ENCODE measurements at regions not wholly inside any gene's neighbourhood (a gene's known extent, or its start where the extent isn't known, plus 50 kb on each side); places are given as distances from the start of the nearest gene placed in this dataset.
A peak's percentile ranks its signal among the peaks of the same experiment; 100 is the strongest.

- Histone ChIP-seq H2AFZ (ENCODE audit: low read length) (peak overlapping the region; percentile 82), H3K9me2 (ENCODE audit: insufficient read depth, low read length) (no peaks in the 10 kb centered on the region), H3K79me2 (ENCODE audit: insufficient read depth, low read depth, low read length) (no peaks in the 10 kb centered on the region), H3K4me3 (ENCODE audit: low read depth, low read length, poor library complexity, severe bottlenecking) (peak overlapping the region; percentile 59), H3K4me2 (ENCODE audit: low read length) (peak overlapping the region; percentile 57), H3K27ac (ENCODE audit: low read depth, low read length, poor library complexity, severe bottlenecking) (no peak overlapping the region), H3K36me3 (ENCODE audit: insufficient read depth, low read length) (no peaks in the 10 kb centered on the region), H3K4me1 (ENCODE audit: insufficient read depth, low read length, poor library complexity, severe bottlenecking) (no peaks in the 10 kb centered on the region), H4K20me1 (ENCODE audit: insufficient read depth, low read length) (no peaks in the 10 kb centered on the region), H3K9me3 (ENCODE audit: low read length) (no peaks in the 10 kb centered on the region)
- CTCF ChIA-PET (ENCODE audit: unreplicated experiment): no interaction called here
- intact Hi-C loops (cut with micrococcal nuclease; ENCODE audit: unreplicated experiment): no loop called here
- TF ChIP-seq EZH2phosphoT487 (IDR thresholded peaks at IDR 0.05; ENCODE audit: borderline replicate concordance, low read depth, low read length): no peak
- TF ChIP-seq, protein P1, sequence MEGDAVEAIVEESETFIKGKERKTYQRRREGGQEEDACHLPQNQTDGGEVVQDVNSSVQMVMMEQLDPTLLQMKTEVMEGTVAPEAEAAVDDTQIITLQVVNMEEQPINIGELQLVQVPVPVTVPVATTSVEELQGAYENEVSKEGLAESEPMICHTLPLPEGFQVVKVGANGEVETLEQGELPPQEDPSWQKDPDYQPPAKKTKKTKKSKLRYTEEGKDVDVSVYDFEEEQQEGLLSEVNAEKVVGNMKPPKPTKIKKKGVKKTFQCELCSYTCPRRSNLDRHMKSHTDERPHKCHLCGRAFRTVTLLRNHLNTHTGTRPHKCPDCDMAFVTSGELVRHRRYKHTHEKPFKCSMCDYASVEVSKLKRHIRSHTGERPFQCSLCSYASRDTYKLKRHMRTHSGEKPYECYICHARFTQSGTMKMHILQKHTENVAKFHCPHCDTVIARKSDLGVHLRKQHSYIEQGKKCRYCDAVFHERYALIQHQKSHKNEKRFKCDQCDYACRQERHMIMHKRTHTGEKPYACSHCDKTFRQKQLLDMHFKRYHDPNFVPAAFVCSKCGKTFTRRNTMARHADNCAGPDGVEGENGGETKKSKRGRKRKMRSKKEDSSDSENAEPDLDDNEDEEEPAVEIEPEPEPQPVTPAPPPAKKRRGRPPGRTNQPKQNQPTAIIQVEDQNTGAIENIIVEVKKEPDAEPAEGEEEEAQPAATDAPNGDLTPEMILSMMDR (conservative IDR thresholded peaks at IDR 0.05; ENCODE audit: low read length): no peak
- DNase-seq (ENCODE audit: low spot score): peak; percentile 42
- no TSS peak for BruUV-seq (replicated peaks)
- POLR2A ChIA-PET: no interaction called here
Observed at GRCh38 chr10:105837951-105838350, 1196.9 kb downstream of the SORCS3 start.

DNA sequence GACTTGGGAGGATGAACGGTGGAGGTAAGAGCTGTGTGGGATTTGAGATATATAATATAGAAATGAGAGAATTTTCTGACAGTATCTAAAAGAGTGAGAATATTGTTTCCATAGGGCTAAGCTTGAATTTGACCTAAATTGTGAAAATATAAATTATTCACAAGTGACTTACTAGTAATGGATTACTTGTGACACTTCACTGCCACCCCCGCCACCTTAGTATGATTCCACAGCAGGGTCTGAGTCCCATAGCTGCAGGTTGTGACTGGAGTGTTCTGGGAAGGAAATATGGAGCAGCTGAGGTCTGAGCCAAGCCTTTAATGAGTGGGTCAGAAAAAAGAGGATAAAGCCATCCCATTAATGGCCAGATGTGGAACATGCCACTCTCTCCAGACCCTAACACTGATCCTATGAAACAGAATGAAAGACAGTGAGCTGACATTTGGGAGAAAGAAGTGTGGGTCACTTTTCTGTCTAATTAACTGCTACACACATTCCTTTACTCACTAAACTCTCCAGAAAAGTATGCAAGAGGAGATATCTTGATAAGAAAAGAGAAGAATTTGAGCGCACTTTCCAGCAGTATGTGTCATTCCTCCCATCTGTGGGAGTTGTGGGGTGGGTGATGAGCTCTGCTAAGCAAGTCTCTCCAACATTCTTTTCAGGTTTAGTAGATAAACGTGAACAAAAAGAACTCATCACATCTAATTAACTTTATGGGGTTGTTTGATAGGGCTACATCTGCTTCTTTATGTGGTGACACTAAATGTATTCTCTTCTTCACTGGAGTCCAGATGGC, 1193.4 kb downstream of the SORCS3 start:
- no peaks in the 10 kb centered on the region for H3K9me3 ChIP-seq (ENCODE audit: low read length)
- intact Hi-C loops (cut with micrococcal nuclease; ENCODE audit: unreplicated experiment): no loop called here
- no peak overlapping the region for H2AFZ ChIP-seq (ENCODE audit: low read length)
- POLR2A ChIA-PET: no interaction called here
- H3K4me1 ChIP-seq (ENCODE audit: insufficient read depth, low read length, poor library complexity, severe bottlenecking): no peaks in the 10 kb centered on the region
- H4K20me1 ChIP-seq (ENCODE audit: insufficient read depth, low read length): no peaks in the 10 kb centered on the region
- H3K36me3 ChIP-seq (ENCODE audit: insufficient read depth, low read length): no peaks in the 10 kb centered on the region
- TF ChIP-seq EZH2phosphoT487 (IDR thresholded peaks at IDR 0.05; ENCODE audit: borderline replicate concordance, low read depth, low read length): no peak
- TF ChIP-seq, protein P1 (conservative IDR thresholded peaks at IDR 0.05; ENCODE audit: low read length): no peak
- no TSS peak for BruUV-seq (replicated peaks)
- no peaks in the 10 kb centered on the region for H3K9me2 ChIP-seq (ENCODE audit: insufficient read depth, low read length)
- DNase-seq (ENCODE audit: low spot score): no peak
- CTCF ChIA-PET (ENCODE audit: unreplicated experiment): interaction anchor here (0.9 kb wide), 1 partner anchor 10 kb away, joined by 3 read pairs; no protein-coding TSS in a partner anchor
- H3K27ac ChIP-seq (ENCODE audit: low read depth, low read length, poor library complexity, severe bottlenecking): no peak overlapping the region
- H3K4me3 ChIP-seq (ENCODE audit: low read depth, low read length, poor library complexity, severe bottlenecking): no peak overlapping the region
- no peaks in the 10 kb centered on the region for H3K79me2 ChIP-seq (ENCODE audit: insufficient read depth, low read depth, low read length)
- no peak overlapping the region for H3K4me2 ChIP-seq (ENCODE audit: low read length)

GRCh38 chr10:105827133-105827532, 1186.0 kb downstream of the SORCS3 start:
- Histone ChIP-seq H3K27ac (ENCODE audit: low read depth, low read length, poor library complexity, severe bottlenecking) (no peak overlapping the region), H2AFZ (ENCODE audit: low read length) (no peak overlapping the region), H3K36me3 (ENCODE audit: insufficient read depth, low read length) (no peaks in the 10 kb centered on the region), H3K4me3 (ENCODE audit: low read depth, low read length, poor library complexity, severe bottlenecking) (no peak overlapping the region), H4K20me1 (ENCODE audit: insufficient read depth, low read length) (no peaks in the 10 kb centered on the region), H3K9me3 (ENCODE audit: low read length) (no peaks in the 10 kb centered on the region), H3K79me2 (ENCODE audit: insufficient read depth, low read depth, low read length) (no peaks in the 10 kb centered on the region), H3K4me2 (ENCODE audit: low read length) (no peak overlapping the region), H3K9me2 (ENCODE audit: insufficient read depth, low read length) (no peaks in the 10 kb centered on the region), H3K4me1 (ENCODE audit: insufficient read depth, low read length, poor library complexity, severe bottlenecking) (no peaks in the 10 kb centered on the region)
- no TSS peak for BruUV-seq (replicated peaks)
- ChIA-PET POLR2A (no interaction called here), CTCF (ENCODE audit: unreplicated experiment) (no interaction called here)
- no peak for TF ChIP-seq EZH2phosphoT487 (IDR thresholded peaks at IDR 0.05; ENCODE audit: borderline replicate concordance, low read depth, low read length)
- TF ChIP-seq, protein P1 (conservative IDR thresholded peaks at IDR 0.05; ENCODE audit: low read length): no peak
- intact Hi-C loops (cut with micrococcal nuclease; ENCODE audit: unreplicated experiment): no loop called here
- DNase-seq (ENCODE audit: low spot score): no peak
